Breast epithelium (tissue), 3 donors: ENCODE measurements at regions not wholly inside any gene's neighbourhood (a gene's known extent, or its start where the extent isn't known, plus 50 kb on each side); places are given as distances from the start of the nearest gene placed in this dataset.
"Not testable (repeated sequence)": the region's sequence is repeated elsewhere in the genome, so short reads cannot be mapped to it uniquely, and the experiment has no call there.

Experiments used
- CTCF ChIP-seq, 3 donors: fragments of 450-650 bp; IDR thresholded peaks; one replicate each; pipeline ENCODE4 v1.5.1; 2016 to 2017; ENCODE audit warnings: antibody characterized with exemption in 3 of 3, mild to moderate bottlenecking in 3 of 3, moderate library complexity in 3 of 3
- POLR2A ChIP-seq: fragments of 450-650 bp; IDR thresholded peaks from one replicate; pipeline ENCODE4 v1.6.1; 2016; ENCODE audit warnings: antibody characterized with exemption, mild to moderate bottlenecking, moderate library complexity
- POLR2AphosphoS5 ChIP-seq, 3 donors: sonication (generic); formaldehyde crosslinking; IDR thresholded peaks; one replicate each; pipeline ENCODE4 v1.6.1; 2017; ENCODE audit warnings: antibody characterized with exemption in 3 of 3

DNA sequence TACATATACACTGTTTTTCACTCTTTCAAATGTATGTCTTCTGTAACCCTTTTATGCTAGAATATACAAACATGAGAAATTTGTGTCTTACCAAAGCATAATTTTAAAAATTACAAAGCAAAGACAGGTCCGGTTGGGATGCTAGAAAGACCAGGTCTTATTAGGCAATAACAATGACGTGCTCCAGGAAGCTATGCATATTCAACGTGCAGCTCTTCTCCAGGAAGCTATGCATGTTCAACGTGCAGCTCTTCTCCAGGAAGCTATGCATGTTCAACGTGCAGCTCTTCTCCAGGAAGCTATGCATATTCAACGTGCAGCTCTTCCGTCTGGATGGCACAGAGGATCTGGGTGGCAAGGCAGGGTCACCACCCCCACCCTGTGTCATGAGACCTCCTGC lies 123.4 kb upstream of the SIMC1 start:
- not testable (repeated sequence) for TF ChIP-seq CTCF (IDR thresholded peaks at IDR 0.05); POLR2AphosphoS5 (IDR thresholded peaks at IDR 0.05); POLR2A
